ENCODE measurements at regions not wholly inside any gene's neighbourhood (a gene's known extent, or its start where the extent isn't known, plus 50 kb on each side); places are given as distances from the start of the nearest gene placed in this dataset.

DNA sequence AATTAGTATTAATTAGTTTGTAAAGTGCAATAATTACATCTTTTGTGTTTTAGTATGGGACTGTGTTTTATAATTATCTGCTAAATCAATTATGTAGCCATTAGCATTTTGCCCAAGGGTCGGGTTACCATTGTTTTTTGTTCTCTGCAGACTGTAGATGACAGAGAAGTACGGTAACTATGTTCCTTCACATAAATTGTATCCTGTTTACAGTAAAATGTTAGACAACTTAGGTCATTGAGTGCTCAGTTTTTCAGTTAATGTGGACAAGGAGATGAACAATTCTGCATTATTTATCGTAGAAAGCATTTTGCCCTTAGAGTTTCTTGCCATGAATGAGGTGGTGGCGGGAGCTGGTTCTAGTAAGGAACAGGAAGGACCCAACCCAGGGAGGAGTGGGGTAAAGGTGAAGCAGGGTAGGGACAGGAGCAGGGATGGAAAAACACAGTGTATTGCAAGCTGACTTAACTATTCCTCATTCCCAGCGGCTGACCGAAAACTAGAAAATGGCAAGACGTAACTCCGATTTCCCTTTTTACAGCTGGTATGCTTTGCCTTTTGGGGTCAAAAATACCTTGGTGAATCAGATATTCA is 243.7 kb upstream of the SLC24A2 start:
- H3K4me3 Mint-ChIP-seq, result no peak overlapping the region
- CTCF ChIA-PET, result no interaction called here
- no peak for DNase-seq
- Histone ChIP-seq H3K27ac (ENCODE audit: low read depth, low read length) (no peak overlapping the region), H3K4me3 (ENCODE audit: low read length) (no peak overlapping the region), H3K36me3 (ENCODE audit: insufficient read depth, low read length) (no peaks in the 10 kb centered on the region), H3K27me3 (ENCODE audit: insufficient read depth, low read length, poor library complexity, severe bottlenecking) (no peaks in the 10 kb centered on the region), H3K4me1 (ENCODE audit: insufficient read depth, low read length) (no peaks in the 10 kb centered on the region), H3K9me3 (ENCODE audit: low read length) (no peaks in the 10 kb centered on the region)
- no peaks in the 10 kb centered on the region for H3K4me1 Mint-ChIP-seq
- H3K36me3 Mint-ChIP-seq, result no peaks in the 10 kb centered on the region
- H3K27ac Mint-ChIP-seq, result no peak overlapping the region
- POLR2A ChIA-PET, result no interaction called here
- no peaks in the 10 kb centered on the region for H3K27me3 Mint-ChIP-seq
- H3K9me3 Mint-ChIP-seq, result no peaks in the 10 kb centered on the region

- CTCF ChIA-PET, result no interaction called here
These were observed 243.0 kb upstream of the SLC24A2 start for GRCh38 chr9:20031836-20032235.

DNA sequence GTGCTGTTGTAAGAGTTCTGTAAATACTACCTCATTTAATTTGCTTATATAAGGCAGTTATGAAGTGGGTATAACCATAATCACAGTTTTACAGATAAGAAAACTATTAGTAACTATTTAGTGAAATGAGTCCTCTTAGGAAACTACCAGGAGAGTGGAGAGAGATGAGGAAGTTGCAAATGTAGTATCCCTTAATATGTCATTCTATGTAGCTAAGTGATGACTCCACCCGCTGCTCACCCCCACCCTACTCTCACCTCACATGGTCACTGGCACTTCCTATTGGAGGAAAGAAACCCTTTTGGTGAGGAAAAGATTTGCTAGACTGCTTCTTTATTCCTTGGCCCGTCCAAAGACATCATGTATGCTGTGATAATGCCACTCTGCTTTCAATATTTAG is 241.8 kb upstream of the SLC24A2 start:
- ChIA-PET CTCF (no interaction called here), POLR2A (no interaction called here)
- H3K4me1 ChIP-seq (ENCODE audit: insufficient read depth, low read length), result no peaks in the 10 kb centered on the region
- no peak overlapping the region for H3K4me3 ChIP-seq (ENCODE audit: low read length)
- no peaks in the 10 kb centered on the region for H3K9me3 ChIP-seq (ENCODE audit: low read length)
- no peaks in the 10 kb centered on the region for H3K27me3 ChIP-seq (ENCODE audit: insufficient read depth, low read length, poor library complexity, severe bottlenecking)
- H3K27me3 Mint-ChIP-seq, result no peaks in the 10 kb centered on the region
- no peak overlapping the region for H3K27ac ChIP-seq (ENCODE audit: low read depth, low read length)
- H3K9me3 Mint-ChIP-seq, result no peaks in the 10 kb centered on the region
- no peaks in the 10 kb centered on the region for H3K36me3 Mint-ChIP-seq
- DNase-seq, result no peak
- H3K4me3 Mint-ChIP-seq, result no peak overlapping the region
- no peaks in the 10 kb centered on the region for H3K36me3 ChIP-seq (ENCODE audit: insufficient read depth, low read length)
- H3K4me1 Mint-ChIP-seq, result no peaks in the 10 kb centered on the region
- no peak overlapping the region for H3K27ac Mint-ChIP-seq

More at GRCh38 chr9:20031836-20032235, 243.0 kb upstream of the SLC24A2 start:
- POLR2A ChIA-PET, result no interaction called here
- Mint-ChIP-seq H3K4me3 (no peak overlapping the region), H3K27me3 (no peaks in the 10 kb centered on the region), H3K4me1 (no peaks in the 10 kb centered on the region), H3K36me3 (no peaks in the 10 kb centered on the region), H3K27ac (no peak overlapping the region), H3K9me3 (no peaks in the 10 kb centered on the region)
- no peaks in the 10 kb centered on the region for H3K4me1 ChIP-seq (ENCODE audit: insufficient read depth, low read length)
- no peaks in the 10 kb centered on the region for H3K36me3 ChIP-seq (ENCODE audit: insufficient read depth, low read length)
- no peak overlapping the region for H3K27ac ChIP-seq (ENCODE audit: low read depth, low read length)
- H3K9me3 ChIP-seq (ENCODE audit: low read length), result no peaks in the 10 kb centered on the region
- H3K27me3 ChIP-seq (ENCODE audit: insufficient read depth, low read length, poor library complexity, severe bottlenecking), result no peaks in the 10 kb centered on the region
- no peak for DNase-seq
- no peak overlapping the region for H3K4me3 ChIP-seq (ENCODE audit: low read length)

DNA sequence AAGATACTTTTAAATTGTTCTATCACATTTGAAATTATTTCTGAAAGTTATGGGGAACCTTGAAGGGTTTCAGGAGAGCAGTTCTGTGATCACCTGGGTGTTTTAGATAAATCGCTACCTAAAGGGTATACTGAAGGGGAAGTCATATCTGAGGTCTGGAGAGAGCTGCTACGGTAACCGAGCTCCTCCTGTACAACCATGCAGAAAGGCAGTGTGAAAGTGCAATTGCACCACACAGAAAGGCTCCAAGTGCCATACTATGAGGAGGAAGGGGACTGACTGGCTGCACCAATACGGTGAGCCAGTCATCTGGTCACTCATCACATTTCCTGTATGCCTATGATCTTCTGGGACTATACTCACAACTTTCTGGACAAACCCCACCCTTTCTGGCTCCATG is 241.4 kb upstream of the SLC24A2 start:
- no peaks in the 10 kb centered on the region for H3K4me1 Mint-ChIP-seq
- no peak for DNase-seq
- no peaks in the 10 kb centered on the region for H3K36me3 Mint-ChIP-seq
- no peaks in the 10 kb centered on the region for H3K9me3 ChIP-seq (ENCODE audit: low read length)
- no peaks in the 10 kb centered on the region for H3K27me3 ChIP-seq (ENCODE audit: insufficient read depth, low read length, poor library complexity, severe bottlenecking)
- H3K4me1 ChIP-seq (ENCODE audit: insufficient read depth, low read length), result no peaks in the 10 kb centered on the region
- ChIA-PET POLR2A (no interaction called here), CTCF (no interaction called here)
- no peak overlapping the region for H3K4me3 ChIP-seq (ENCODE audit: low read length)
- H3K4me3 Mint-ChIP-seq, result no peak overlapping the region
- H3K27ac Mint-ChIP-seq, result no peak overlapping the region
- H3K36me3 ChIP-seq (ENCODE audit: insufficient read depth, low read length), result no peaks in the 10 kb centered on the region
- H3K27me3 Mint-ChIP-seq, result no peaks in the 10 kb centered on the region
- no peak overlapping the region for H3K27ac ChIP-seq (ENCODE audit: low read depth, low read length)
- H3K9me3 Mint-ChIP-seq, result no peaks in the 10 kb centered on the region

GRCh38 chr9:20028849-20029231 is 240.0 kb upstream of the SLC24A2 start:
- Mint-ChIP-seq H3K9me3 (no peaks in the 10 kb centered on the region), H3K4me3 (no peak overlapping the region), H3K27me3 (no peaks in the 10 kb centered on the region), H3K4me1 (no peaks in the 10 kb centered on the region), H3K27ac (peak overlapping the region in 1 of 8 donors; percentile 29), H3K36me3 (no peaks in the 10 kb centered on the region)
- no peak overlapping the region for H3K27ac ChIP-seq (ENCODE audit: low read depth, low read length)
- no peak overlapping the region for H3K4me3 ChIP-seq (ENCODE audit: low read length)
- DNase-seq, result no peak
- ChIA-PET CTCF (no interaction called here), POLR2A (no interaction called here)
- no peaks in the 10 kb centered on the region for H3K36me3 ChIP-seq (ENCODE audit: insufficient read depth, low read length)
- no peaks in the 10 kb centered on the region for H3K9me3 ChIP-seq (ENCODE audit: low read length)
- no peaks in the 10 kb centered on the region for H3K4me1 ChIP-seq (ENCODE audit: insufficient read depth, low read length)
- no peaks in the 10 kb centered on the region for H3K27me3 ChIP-seq (ENCODE audit: insufficient read depth, low read length, poor library complexity, severe bottlenecking)

GRCh38 chr9:20028192-20028848 is 239.5 kb upstream of the SLC24A2 start:
- H3K36me3 Mint-ChIP-seq, result no peaks in the 10 kb centered on the region
- CTCF ChIA-PET, result no interaction called here
- Histone ChIP-seq H3K9me3 (ENCODE audit: low read length) (no peaks in the 10 kb centered on the region), H3K36me3 (ENCODE audit: insufficient read depth, low read length) (no peaks in the 10 kb centered on the region), H3K27ac (ENCODE audit: low read depth, low read length) (no peak overlapping the region), H3K4me1 (ENCODE audit: insufficient read depth, low read length) (no peaks in the 10 kb centered on the region), H3K27me3 (ENCODE audit: insufficient read depth, low read length, poor library complexity, severe bottlenecking) (no peaks in the 10 kb centered on the region), H3K4me3 (ENCODE audit: low read length) (no peak overlapping the region)
- no peaks in the 10 kb centered on the region for H3K4me1 Mint-ChIP-seq
- H3K4me3 Mint-ChIP-seq, result no peak overlapping the region
- POLR2A ChIA-PET, result no interaction called here
- DNase-seq, result no peak
- H3K27ac Mint-ChIP-seq, result no peak overlapping the region
- H3K9me3 Mint-ChIP-seq, result no peaks in the 10 kb centered on the region
- H3K27me3 Mint-ChIP-seq, result no peaks in the 10 kb centered on the region

DNA sequence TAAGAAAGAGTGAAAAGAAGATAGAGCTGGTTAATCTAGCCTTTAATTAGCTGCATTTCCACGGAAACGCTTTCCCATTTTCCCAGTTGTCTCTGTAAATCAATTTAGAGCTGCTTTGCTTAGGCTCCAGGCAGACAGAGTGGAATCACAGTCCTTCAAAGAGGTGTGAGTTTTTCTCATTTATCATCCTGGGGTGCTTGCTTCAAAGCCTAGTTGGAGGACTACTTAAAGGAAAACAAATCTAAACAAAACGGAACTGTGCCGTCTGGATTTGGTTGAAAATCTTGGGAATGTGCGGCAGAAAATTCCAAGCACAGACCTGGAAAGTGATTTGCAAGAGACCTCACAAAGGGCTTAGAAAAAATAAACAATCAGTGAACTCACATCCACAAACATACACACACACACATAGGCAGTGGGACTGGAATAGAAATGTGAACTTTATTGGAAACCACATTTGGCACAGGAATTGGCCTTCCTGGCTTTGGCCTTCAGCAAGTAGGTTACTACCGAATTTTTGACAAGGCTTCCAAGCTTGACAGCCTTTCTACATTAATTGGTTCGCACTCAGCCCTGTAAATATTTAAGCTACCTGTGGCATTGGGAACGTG is 235.2 kb upstream of the SLC24A2 start:
- no peak overlapping the region for H3K4me3 ChIP-seq (ENCODE audit: low read length)
- DNase-seq, result no peak
- H3K4me1 ChIP-seq (ENCODE audit: insufficient read depth, low read length), result no peaks in the 10 kb centered on the region
- H3K36me3 ChIP-seq (ENCODE audit: insufficient read depth, low read length), result no peaks in the 10 kb centered on the region
- Mint-ChIP-seq H3K36me3 (no peaks in the 10 kb centered on the region), H3K9me3 (peaks cover 0 to 2% (median 0%) of the 10 kb centered on the region in 5 donors), H3K27ac (no peak overlapping the region), H3K27me3 (peaks cover 0 to 1% of the 10 kb centered on the region in 2 donors), H3K4me1 (no peaks in the 10 kb centered on the region), H3K4me3 (no peak overlapping the region)
- ChIA-PET CTCF (no interaction called here), POLR2A (no interaction called here)
- no peak overlapping the region for H3K27ac ChIP-seq (ENCODE audit: low read depth, low read length)
- no peaks in the 10 kb centered on the region for H3K27me3 ChIP-seq (ENCODE audit: insufficient read depth, low read length, poor library complexity, severe bottlenecking)
- no peaks in the 10 kb centered on the region for H3K9me3 ChIP-seq (ENCODE audit: low read length)

GRCh38 chr9:20023210-20023905 is 234.5 kb upstream of the SLC24A2 start:
- POLR2A ChIA-PET, result no interaction called here
- no peaks in the 10 kb centered on the region for H3K9me3 ChIP-seq (ENCODE audit: low read length)
- H3K4me3 ChIP-seq (ENCODE audit: low read length), result no peak overlapping the region
- H3K4me1 ChIP-seq (ENCODE audit: insufficient read depth, low read length), result no peaks in the 10 kb centered on the region
- CTCF ChIA-PET, result no interaction called here
- H3K4me3 Mint-ChIP-seq, result no peak overlapping the region
- H3K27ac ChIP-seq (ENCODE audit: low read depth, low read length), result no peak overlapping the region
- DNase-seq, result no peak
- H3K27me3 ChIP-seq (ENCODE audit: insufficient read depth, low read length, poor library complexity, severe bottlenecking), result no peaks in the 10 kb centered on the region
- peaks cover 0 to 1% of the 10 kb centered on the region in 2 donors for H3K27me3 Mint-ChIP-seq
- no peaks in the 10 kb centered on the region for H3K4me1 Mint-ChIP-seq
- H3K36me3 ChIP-seq (ENCODE audit: insufficient read depth, low read length), result no peaks in the 10 kb centered on the region
- peaks cover 0 to 2% (median 0%) of the 10 kb centered on the region in 5 donors for H3K9me3 Mint-ChIP-seq
- no peaks in the 10 kb centered on the region for H3K36me3 Mint-ChIP-seq
- no peak overlapping the region for H3K27ac Mint-ChIP-seq
